ENCODE measurements at regions not wholly inside any gene's neighbourhood (a gene's known extent, or its start where the extent isn't known, plus 50 kb on each side); places are given as distances from the start of the nearest gene placed in this dataset.

DNA sequence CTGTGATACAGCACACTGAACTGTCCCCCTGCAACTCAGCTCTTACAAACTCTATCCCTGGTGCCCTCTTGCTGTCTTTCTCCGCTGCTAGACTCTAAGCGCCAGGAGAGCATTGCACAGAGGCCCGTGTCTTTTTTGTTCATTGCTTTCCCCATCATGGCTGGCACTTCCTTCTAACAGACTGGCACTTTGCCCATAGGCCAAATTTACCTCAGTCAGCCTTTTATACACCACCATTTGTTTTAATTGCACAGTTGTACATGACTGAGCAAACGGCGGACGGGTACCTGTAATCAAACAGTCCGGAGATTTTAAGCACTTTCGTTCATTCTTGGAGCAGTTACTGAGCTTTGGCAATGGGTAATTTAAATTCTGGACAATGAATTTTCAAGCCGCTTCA, 102.2 kb upstream of the CLINT1 start:
- no peak for TF ChIP-seq POLR2AphosphoS5 (IDR thresholded peaks at IDR 0.05)
- TF ChIP-seq, protein P1, sequence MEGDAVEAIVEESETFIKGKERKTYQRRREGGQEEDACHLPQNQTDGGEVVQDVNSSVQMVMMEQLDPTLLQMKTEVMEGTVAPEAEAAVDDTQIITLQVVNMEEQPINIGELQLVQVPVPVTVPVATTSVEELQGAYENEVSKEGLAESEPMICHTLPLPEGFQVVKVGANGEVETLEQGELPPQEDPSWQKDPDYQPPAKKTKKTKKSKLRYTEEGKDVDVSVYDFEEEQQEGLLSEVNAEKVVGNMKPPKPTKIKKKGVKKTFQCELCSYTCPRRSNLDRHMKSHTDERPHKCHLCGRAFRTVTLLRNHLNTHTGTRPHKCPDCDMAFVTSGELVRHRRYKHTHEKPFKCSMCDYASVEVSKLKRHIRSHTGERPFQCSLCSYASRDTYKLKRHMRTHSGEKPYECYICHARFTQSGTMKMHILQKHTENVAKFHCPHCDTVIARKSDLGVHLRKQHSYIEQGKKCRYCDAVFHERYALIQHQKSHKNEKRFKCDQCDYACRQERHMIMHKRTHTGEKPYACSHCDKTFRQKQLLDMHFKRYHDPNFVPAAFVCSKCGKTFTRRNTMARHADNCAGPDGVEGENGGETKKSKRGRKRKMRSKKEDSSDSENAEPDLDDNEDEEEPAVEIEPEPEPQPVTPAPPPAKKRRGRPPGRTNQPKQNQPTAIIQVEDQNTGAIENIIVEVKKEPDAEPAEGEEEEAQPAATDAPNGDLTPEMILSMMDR (IDR thresholded peaks at IDR 0.05): no peak
